Skeletal muscle satellite cell (primary cell): ENCODE measurements at regions not wholly inside any gene's neighbourhood (a gene's known extent, or its start where the extent isn't known, plus 50 kb on each side); places are given as distances from the start of the nearest gene placed in this dataset.
"Not testable (repeated sequence)": the region's sequence is repeated elsewhere in the genome, so short reads cannot be mapped to it uniquely, and the experiment has no call there.

Experiments
- H3K27me3 ChIP-seq: 2 replicates; pipeline ENCODE4 v1.7.0; 2013; ENCODE audit warnings: low read length; ENCODE audit not compliant: control insufficient read depth, insufficient read depth
- H3K36me3 ChIP-seq: 2 replicates; pipeline ENCODE4 v1.7.0; 2013; ENCODE audit warnings: mild to moderate bottlenecking, control low read depth, low read length; ENCODE audit not compliant: insufficient read depth
- H3K4me1 ChIP-seq: 2 replicates; pipeline ENCODE4 v1.7.0; 2013; ENCODE audit warnings: low read length; ENCODE audit not compliant: control insufficient read depth, insufficient read depth
- H3K4me2 ChIP-seq: 2 replicates; pipeline ENCODE4 v1.7.0; 2013; ENCODE audit warnings: mild to moderate bottlenecking, low read length
- H3K4me3 ChIP-seq: 2 replicates; pipeline ENCODE4 v1.7.0; 2013; ENCODE audit warnings: low read length
- H3K9ac ChIP-seq: 2 replicates; pipeline ENCODE4 v1.7.0; 2013; ENCODE audit warnings: mild to moderate bottlenecking, low read depth, low read length, moderate library complexity
- H3K9me3 ChIP-seq: replicated peaks from 2 replicates; pipeline ENCODE4 v1.7.0; 2013; ENCODE audit warnings: mild to moderate bottlenecking, control low read depth, low read length

GRCh38 chr17:49898366-49899190 is 50.7 kb upstream of the TAC4 start:
- Histone ChIP-seq H3K9ac (no peak overlapping the region), H3K27me3 (peaks cover 76% of the 10 kb centered on the region), H3K4me1 (peaks cover 4% of the 10 kb centered on the region), H3K4me2 (no peak overlapping the region), H3K36me3 (no peaks in the 10 kb centered on the region), H3K4me3 (no peak overlapping the region), H3K9me3 (no peaks in the 10 kb centered on the region)

- Histone ChIP-seq H3K9me3 (no peaks in the 10 kb centered on the region), H3K9ac (no peak overlapping the region), H3K4me1 (peaks cover 4% of the 10 kb centered on the region), H3K27me3 (peaks cover 76% of the 10 kb centered on the region), H3K4me3 (no peak overlapping the region), H3K36me3 (no peaks in the 10 kb centered on the region), H3K4me2 (no peak overlapping the region)
Measured at GRCh38 chr17:49899191-49899485, 51.3 kb upstream of the TAC4 start.

DNA sequence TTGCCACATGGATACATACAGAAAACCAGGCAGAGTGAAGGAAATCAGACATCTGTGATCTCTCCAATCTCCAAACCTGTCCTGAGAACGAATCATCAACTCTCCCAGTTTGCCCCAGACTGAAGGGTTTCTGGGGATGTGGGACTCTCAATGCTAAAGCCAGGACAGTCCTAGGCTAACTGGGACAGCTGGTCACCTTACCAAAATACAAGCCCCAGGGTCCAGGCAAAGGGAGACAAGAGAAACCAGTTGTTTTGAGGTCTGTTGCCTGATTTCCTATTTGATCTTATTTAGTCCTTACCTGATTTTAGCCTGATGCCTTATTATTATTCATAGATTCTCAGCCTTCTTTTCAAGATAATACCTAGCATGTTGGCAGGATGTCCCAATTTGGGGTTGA is 51.7 kb upstream of the TAC4 start:
- Histone ChIP-seq H3K4me1 (peaks cover 4% of the 10 kb centered on the region), H3K4me3 (no peak overlapping the region), H3K4me2 (no peak overlapping the region), H3K9me3 (no peaks in the 10 kb centered on the region), H3K27me3 (peaks cover 76% of the 10 kb centered on the region), H3K9ac (no peak overlapping the region), H3K36me3 (no peaks in the 10 kb centered on the region)

- H3K4me1 ChIP-seq, H3K4me3 ChIP-seq, H3K9me3 ChIP-seq, H3K36me3 ChIP-seq, H3K9ac ChIP-seq, H3K4me2 ChIP-seq: not testable (repeated sequence)
- peaks cover 75% of the 10 kb centered on the region for H3K27me3 ChIP-seq
Measured at GRCh38 chr17:49900801-49901200, 52.9 kb upstream of the TAC4 start.

DNA sequence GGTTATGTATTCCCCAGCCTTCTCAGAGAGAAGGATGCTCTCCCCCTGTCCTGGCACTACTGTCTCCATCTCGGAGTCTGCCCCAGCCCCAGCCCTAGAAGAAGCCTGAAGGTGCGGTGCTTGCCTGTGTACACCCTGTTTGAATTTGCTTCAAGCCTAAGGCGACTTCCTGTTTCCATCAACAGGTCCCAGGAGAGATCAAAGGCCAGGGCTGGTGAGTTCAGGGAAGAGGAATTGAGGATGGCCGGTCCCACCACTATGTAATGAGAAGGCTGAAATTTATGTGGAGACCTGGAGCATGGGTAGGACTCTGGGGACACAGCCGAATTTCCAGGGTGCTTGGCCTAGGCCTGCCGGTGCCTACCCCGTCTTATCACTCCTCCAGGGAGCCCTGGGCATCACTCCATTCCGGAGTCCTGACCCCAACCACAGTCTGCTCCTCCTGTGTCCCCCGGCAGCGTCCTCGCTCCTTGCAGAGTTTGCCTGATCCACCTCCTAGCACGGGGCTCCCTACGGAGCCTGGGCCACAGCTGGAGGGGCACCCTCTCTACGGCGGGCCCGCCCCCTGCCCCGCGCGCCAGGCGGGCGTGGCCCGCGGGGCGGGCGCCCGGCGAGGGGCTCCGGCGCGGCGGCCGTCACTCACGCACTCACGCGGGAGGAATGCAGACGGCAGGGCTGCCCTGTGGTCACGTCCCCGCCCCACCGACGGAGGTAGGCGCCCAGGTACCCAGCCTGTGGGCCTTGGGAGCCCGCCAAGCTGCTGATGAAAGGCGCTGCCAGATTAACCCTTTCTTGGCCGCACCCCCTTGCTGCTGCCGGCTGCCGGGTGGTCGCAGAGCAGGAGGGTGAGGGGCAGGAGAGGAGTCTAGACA is 53.8 kb upstream of the TAC4 start:
- H3K9me3 ChIP-seq = no peaks in the 10 kb centered on the region
- H3K27me3 ChIP-seq = peaks cover 74% of the 10 kb centered on the region
- no peak overlapping the region for H3K9ac ChIP-seq
- no peak overlapping the region for H3K4me2 ChIP-seq
- no peaks in the 10 kb centered on the region for H3K36me3 ChIP-seq
- peaks cover 4% of the 10 kb centered on the region for H3K4me1 ChIP-seq
- no peak overlapping the region for H3K4me3 ChIP-seq

DNA sequence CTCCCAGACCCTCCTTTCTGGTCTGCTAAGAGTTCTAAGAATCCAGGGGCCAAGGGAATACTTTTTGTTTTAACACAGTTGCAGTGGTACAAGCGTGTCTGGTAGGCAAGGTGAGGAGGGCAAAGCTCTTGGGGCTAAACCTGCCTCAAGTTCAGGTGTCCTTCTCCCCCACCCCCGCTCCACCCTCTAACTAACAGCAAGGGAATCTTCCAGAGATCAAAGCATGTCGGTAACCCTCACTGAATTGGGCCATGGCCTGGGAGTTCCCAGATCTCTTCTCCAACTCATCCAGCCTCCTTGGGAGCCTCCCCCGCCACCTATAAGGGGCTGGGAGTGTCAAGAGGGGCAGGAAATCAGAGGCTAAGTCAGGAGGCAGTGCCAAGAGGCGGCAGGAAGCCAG is 55.7 kb upstream of the TAC4 start:
- Histone ChIP-seq H3K4me2 (no peak overlapping the region), H3K9me3 (no peaks in the 10 kb centered on the region), H3K9ac (no peak overlapping the region), H3K36me3 (no peaks in the 10 kb centered on the region), H3K4me3 (no peak overlapping the region), H3K4me1 (peaks cover 4% of the 10 kb centered on the region), H3K27me3 (peaks cover 77% of the 10 kb centered on the region)

DNA sequence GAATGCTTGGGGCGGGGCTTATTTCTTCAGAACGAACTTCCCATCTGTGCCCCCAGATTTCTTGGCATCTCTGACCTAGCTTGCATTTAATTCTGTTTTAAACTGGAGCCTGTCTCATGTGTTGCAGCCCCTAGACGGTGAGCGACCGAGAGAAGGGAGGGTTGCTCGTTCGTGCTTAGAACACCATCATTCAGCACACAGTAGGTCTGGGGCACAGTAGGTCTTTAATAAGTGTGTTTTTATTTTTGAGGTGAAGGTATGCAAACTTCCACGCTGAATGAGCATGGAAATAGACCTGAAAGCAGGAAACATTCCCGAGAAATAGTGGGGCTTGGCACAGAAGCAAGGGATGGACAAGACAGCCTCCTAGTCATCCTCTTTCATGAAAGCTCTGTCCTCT is 57.0 kb upstream of the TAC4 start:
- Histone ChIP-seq H3K9ac (no peak overlapping the region), H3K36me3 (no peaks in the 10 kb centered on the region), H3K4me2 (no peak overlapping the region), H3K9me3 (no peaks in the 10 kb centered on the region), H3K27me3 (peaks cover 85% of the 10 kb centered on the region), H3K4me3 (no peak overlapping the region), H3K4me1 (peaks cover 4% of the 10 kb centered on the region)

- H3K4me1 ChIP-seq = peaks cover 10% of the 10 kb centered on the region
- H3K36me3 ChIP-seq = no peaks in the 10 kb centered on the region
- no peaks in the 10 kb centered on the region for H3K9me3 ChIP-seq
- H3K4me3 ChIP-seq = no peak overlapping the region
- H3K27me3 ChIP-seq = peaks cover 91% of the 10 kb centered on the region
- H3K4me2 ChIP-seq = no peak overlapping the region
- H3K9ac ChIP-seq = no peak overlapping the region
Measured at GRCh38 chr17:49906531-49907136, 58.8 kb upstream of the TAC4 start.

DNA sequence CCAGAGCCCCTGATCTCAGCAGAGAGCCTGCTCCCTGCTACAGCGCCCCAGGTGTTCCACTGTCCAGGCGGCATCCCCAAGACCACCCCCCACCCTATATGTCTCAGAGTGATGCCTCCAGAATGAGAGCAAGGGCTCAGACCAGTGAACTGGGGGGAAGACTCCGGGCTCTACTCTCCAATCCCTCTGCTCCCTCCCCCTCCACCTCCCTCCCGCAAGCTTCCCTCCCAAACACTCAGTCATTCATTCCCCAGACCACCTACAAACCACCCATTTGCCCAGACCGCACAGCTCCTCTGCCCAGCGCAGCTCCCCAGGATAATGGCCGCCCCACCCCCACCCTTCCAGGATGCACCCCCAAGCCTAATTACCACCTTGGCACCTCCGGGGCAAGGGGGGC is 59.4 kb upstream of the TAC4 start:
- no peak overlapping the region for H3K9ac ChIP-seq
- H3K36me3 ChIP-seq = no peaks in the 10 kb centered on the region
- peaks cover 6% of the 10 kb centered on the region for H3K4me1 ChIP-seq
- peaks cover 84% of the 10 kb centered on the region for H3K27me3 ChIP-seq
- no peak overlapping the region for H3K4me3 ChIP-seq
- H3K4me2 ChIP-seq = no peak overlapping the region
- no peaks in the 10 kb centered on the region for H3K9me3 ChIP-seq

GRCh38 chr17:49908782-49909714 is 59.9 kb upstream of the DLX4 start:
- Histone ChIP-seq H3K27me3 (peaks cover 67% of the 10 kb centered on the region), H3K4me1 (peaks cover 17% of the 10 kb centered on the region), H3K36me3 (no peaks in the 10 kb centered on the region), H3K9me3 (no peaks in the 10 kb centered on the region), H3K4me2 (no peak overlapping the region), H3K9ac (no peak overlapping the region), H3K4me3 (no peak overlapping the region)
